SU-DHL-6 (cell line): ENCODE measurements at regions not wholly inside any gene's neighbourhood (a gene's known extent, or its start where the extent isn't known, plus 50 kb on each side); places are given as distances from the start of the nearest gene placed in this dataset.
"Not testable (repeated sequence)": the region's sequence is repeated elsewhere in the genome, so short reads cannot be mapped to it uniquely, and the experiment has no call there.

ENCODE experiments used
- H2AFZ ChIP-seq: fragments of 200-600 bp; sonication (generic); 2 replicates; pipeline ENCODE4 v1.6.1; 2014; ENCODE audit warnings: low read depth, mild to moderate bottlenecking, moderate library complexity, mixed read lengths, antibody characterized with exemption, low read length; ENCODE audit not compliant: severe bottlenecking
- H3F3A ChIP-seq: fragments of 200-600 bp; shearing (Covaris generic); 2 replicates; pipeline ENCODE4 v1.6.0; 2016; ENCODE audit warnings: antibody characterized with exemption, mild to moderate bottlenecking; ENCODE audit not compliant: insufficient read depth
- H3K27ac ChIP-seq: fragments of 200-600 bp; sonication (generic); 2 replicates; pipeline ENCODE4 v1.5.1; 2016; ENCODE audit warnings: low read depth, mild to moderate bottlenecking, low read length, moderate library complexity, mixed read lengths
- H3K27me3 ChIP-seq: fragments of 200-600 bp; sonication (generic), shearing (Covaris generic); 2 replicates; pipeline ENCODE4 v1.6.0; 2014; ENCODE audit warnings: mild to moderate bottlenecking, low read length
- H3K36me3 ChIP-seq: fragments of 200-600 bp; sonication (generic); 2 replicates; pipeline ENCODE4 v1.6.1; 2014; ENCODE audit warnings: mild to moderate bottlenecking, low read length, mixed read lengths
- H3K4me2 ChIP-seq: fragments of 300-600, 200-600 bp; shearing (Covaris generic), sonication (generic); 2 replicates; pipeline ENCODE4 v1.6.0; 2014; ENCODE audit warnings: low read length, low read depth, mild to moderate bottlenecking; ENCODE audit not compliant: poor library complexity, severe bottlenecking
- H3K4me3 ChIP-seq: fragments of 200-600 bp; sonication (generic); 2 replicates; pipeline ENCODE4 v1.5.1; 2014; ENCODE audit warnings: antibody characterized with exemption, low read length, mild to moderate bottlenecking, mixed read lengths; ENCODE audit not compliant: insufficient read depth, poor library complexity, severe bottlenecking
- H3K79me2 ChIP-seq: fragments of 200-600 bp; sonication (generic); 2 replicates; pipeline ENCODE4 v1.6.1; 2014; ENCODE audit warnings: mild to moderate bottlenecking, low read length, moderate library complexity; ENCODE audit not compliant: insufficient read depth
- H3K9ac ChIP-seq: fragments of 200-600 bp; sonication (generic); 2 replicates; pipeline ENCODE4 v1.7.0; 2014; ENCODE audit warnings: mild to moderate bottlenecking, low read length
- H3K9me2 ChIP-seq: fragments of 200-600 bp; sonication (generic); replicated peaks from 2 replicates; pipeline ENCODE4 v1.6.1; 2014; ENCODE audit warnings: low read length; ENCODE audit not compliant: insufficient read depth
- H3K9me3 ChIP-seq: fragments of 200-600 bp; sonication (generic); 2 replicates; pipeline ENCODE4 v1.6.1; 2014; ENCODE audit warnings: low read length, mixed read lengths; ENCODE audit not compliant: insufficient read depth
- H4K20me1 ChIP-seq: fragments of 200-600 bp; sonication (generic); 2 replicates; pipeline ENCODE4 v1.6.1; 2014; ENCODE audit warnings: low read depth, mild to moderate bottlenecking, antibody characterized with exemption, low read length, moderate library complexity, mixed read lengths
- CTCF ChIP-seq: fragments of 200-600 bp; sonication (generic); IDR thresholded peaks from one replicate; pipeline ENCODE4 v1.5.1; 2017; ENCODE audit warnings: antibody characterized with exemption, mild to moderate bottlenecking, low read length, moderate library complexity; ENCODE audit not compliant: insufficient read depth, poor library complexity, severe bottlenecking
- EZH2phosphoT487 ChIP-seq: fragments of 200-600 bp; sonication (generic), shearing (Covaris generic); conservative IDR thresholded peaks from 2 replicates; pipeline ENCODE4 v1.6.1; 2018; ENCODE audit warnings: mild to moderate bottlenecking, antibody characterized with exemption, low read length, moderate library complexity, mixed read lengths

GRCh38 chr1:101410048-101410878, 173.4 kb downstream of the S1PR1 start:
- Histone ChIP-seq H3K9ac (no peak overlapping the region), H3K79me2 (no peaks in the 10 kb centered on the region), H4K20me1 (no peaks in the 10 kb centered on the region), H3K27me3 (no peaks in the 10 kb centered on the region), H3F3A (no peaks in the 10 kb centered on the region), H3K9me3 (no peaks in the 10 kb centered on the region), H3K4me3 (no peak overlapping the region), H3K9me2 (no peaks in the 10 kb centered on the region), H3K36me3 (no peaks in the 10 kb centered on the region), H3K4me2 (no peak overlapping the region), H2AFZ (no peak overlapping the region), H3K27ac (no peak overlapping the region)
- no peak for TF ChIP-seq EZH2phosphoT487
- no peak for TF ChIP-seq CTCF

DNA sequence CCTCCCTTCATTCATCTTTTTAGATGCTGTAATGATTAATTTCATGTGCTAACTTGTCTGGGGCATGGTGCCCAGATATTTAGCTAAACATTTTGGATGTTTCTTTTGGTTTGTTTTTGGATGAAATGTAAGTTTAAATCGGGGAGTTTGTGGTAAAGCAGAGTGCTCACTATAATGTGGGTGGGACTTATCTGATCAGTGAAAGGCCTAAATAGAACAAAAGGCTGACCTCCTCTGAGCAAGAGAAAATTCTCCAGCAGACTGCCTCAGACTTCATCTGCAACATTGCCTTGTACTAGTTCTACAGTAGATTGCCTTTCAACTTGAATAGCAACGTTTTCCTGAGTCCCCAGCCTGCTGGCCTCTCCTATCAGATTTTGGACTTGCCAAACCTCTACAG, 183.6 kb downstream of the S1PR1 start:
- no peaks in the 10 kb centered on the region for H3K79me2 ChIP-seq
- H3K4me2 ChIP-seq = no peak overlapping the region
- H3K9ac ChIP-seq = no peak overlapping the region
- H3K36me3 ChIP-seq = no peaks in the 10 kb centered on the region
- no peak overlapping the region for H3K27ac ChIP-seq
- H3K27me3 ChIP-seq = no peaks in the 10 kb centered on the region
- H3K9me2 ChIP-seq = no peaks in the 10 kb centered on the region
- no peaks in the 10 kb centered on the region for H3K9me3 ChIP-seq
- no peaks in the 10 kb centered on the region for H3F3A ChIP-seq
- no peak for TF ChIP-seq CTCF
- TF ChIP-seq EZH2phosphoT487 = no peak
- no peak overlapping the region for H3K4me3 ChIP-seq
- no peak overlapping the region for H2AFZ ChIP-seq
- H4K20me1 ChIP-seq = no peaks in the 10 kb centered on the region

GRCh38 chr1:101428083-101428482, 191.3 kb downstream of the S1PR1 start:
- not testable (repeated sequence) for H3K36me3 ChIP-seq, H3K9me3 ChIP-seq, H3F3A ChIP-seq, H3K4me3 ChIP-seq, H3K9ac ChIP-seq, H4K20me1 ChIP-seq, H3K27ac ChIP-seq, H2AFZ ChIP-seq, H3K9me2 ChIP-seq, H3K27me3 ChIP-seq, H3K4me2 ChIP-seq, H3K79me2 ChIP-seq

DNA sequence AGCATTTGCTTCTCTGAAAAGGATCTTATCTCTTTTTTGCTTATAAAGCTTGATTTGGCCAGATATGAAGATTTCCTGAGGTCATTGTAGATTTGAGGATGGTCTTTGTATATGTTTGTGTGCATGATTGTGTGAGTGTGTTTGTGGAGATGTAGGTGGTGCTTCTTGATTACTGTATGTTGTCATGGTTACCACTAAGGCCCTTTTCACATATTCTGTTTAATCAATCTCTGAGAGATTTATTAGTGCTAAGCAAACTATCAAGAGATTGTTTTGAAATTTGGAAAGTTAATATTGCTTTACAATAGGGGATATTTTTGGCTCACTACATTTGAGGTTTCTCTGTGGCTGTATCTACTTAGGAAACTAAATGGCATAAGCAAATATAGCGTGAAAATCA, 191.7 kb downstream of the S1PR1 start:
- no peak overlapping the region for H3K9ac ChIP-seq
- no peaks in the 10 kb centered on the region for H3K9me2 ChIP-seq
- no peak overlapping the region for H3K4me2 ChIP-seq
- no peak overlapping the region for H3K27ac ChIP-seq
- TF ChIP-seq CTCF = no peak
- no peak for TF ChIP-seq EZH2phosphoT487
- no peaks in the 10 kb centered on the region for H3K27me3 ChIP-seq
- H3K36me3 ChIP-seq = no peaks in the 10 kb centered on the region
- H2AFZ ChIP-seq = no peak overlapping the region
- H3K9me3 ChIP-seq = no peaks in the 10 kb centered on the region
- no peaks in the 10 kb centered on the region for H3F3A ChIP-seq
- H3K79me2 ChIP-seq = no peaks in the 10 kb centered on the region
- H4K20me1 ChIP-seq = no peaks in the 10 kb centered on the region
- H3K4me3 ChIP-seq = no peak overlapping the region
